Astrocyte of the cerebellum (primary cell): ENCODE measurements at regions not wholly inside any gene's neighbourhood (a gene's known extent, or its start where the extent isn't known, plus 50 kb on each side); places are given as distances from the start of the nearest gene placed in this dataset.

Experiments
- DNase-seq: peaks from one replicate; pipeline ENCODE4 v3.0.0-alpha.2; 2011; ENCODE audit warnings: low read depth
- H3K4me3 ChIP-seq: 2 replicates; pipeline ENCODE4 v1.5.1; 2011; ENCODE audit warnings: mild to moderate bottlenecking, low read depth, low read length, moderate library complexity
- CTCF ChIP-seq: IDR thresholded peaks from 2 replicates; pipeline ENCODE4 v1.5.1; 2012; ENCODE audit warnings: low read length, low read depth, moderate library complexity, mild to moderate bottlenecking; ENCODE audit errors: missing control alignments
- in situ Hi-C: cut with HindIII; loops from 2 replicates; pipeline ENCODE4 v1.10.0; 2017; ENCODE audit warnings: low sequenced_read_pairs

- no peak overlapping the region for H3K4me3 ChIP-seq
- peak; percentile 26 for DNase-seq
- in situ Hi-C loops = no loop called here
- TF ChIP-seq CTCF = peak; percentile 37
Measured at GRCh38 chr7:53596230-53596629, 560.8 kb downstream of the POM121L12 start.

GRCh38 chr7:53600296-53600695, 564.9 kb downstream of the POM121L12 start:
- in situ Hi-C loops = no loop called here
- no peak for DNase-seq
- no peak overlapping the region for H3K4me3 ChIP-seq
- TF ChIP-seq CTCF = no peak

- DNase-seq = no peak
- in situ Hi-C loops = no loop called here
Measured at GRCh38 chr7:53602817-53603418, 567.5 kb downstream of the POM121L12 start.

GRCh38 chr7:53603461-53603860, 568.0 kb downstream of the POM121L12 start:
- no peak for TF ChIP-seq CTCF
- in situ Hi-C loops = no loop called here
- H3K4me3 ChIP-seq = no peak overlapping the region
- DNase-seq = no peak

More at GRCh38 chr7:53602817-53603418, 567.5 kb downstream of the POM121L12 start:
- TF ChIP-seq CTCF = no peak
- no peak overlapping the region for H3K4me3 ChIP-seq

GRCh38 chr7:53604201-53604600, 568.8 kb downstream of the POM121L12 start:
- in situ Hi-C loops = no loop called here
- no peak overlapping the region for H3K4me3 ChIP-seq
- DNase-seq = peak; percentile 19
- no peak for TF ChIP-seq CTCF

GRCh38 chr7:53607961-53608360, 572.5 kb downstream of the POM121L12 start:
- in situ Hi-C loops = no loop called here
- DNase-seq = no peak
- H3K4me3 ChIP-seq = no peak overlapping the region
- no peak for TF ChIP-seq CTCF
